C4-2B (cell line): ENCODE measurements at regions not wholly inside any gene's neighbourhood (a gene's known extent, or its start where the extent isn't known, plus 50 kb on each side); places are given as distances from the start of the nearest gene placed in this dataset.

ENCODE experiments used
- H3K27ac ChIP-seq: fragments of 450-650 bp; 2 replicates; pipeline ENCODE4 v1.5.1; 2017
- CTCF ChIP-seq: fragments of 450-650 bp; conservative IDR thresholded peaks from 2 replicates; pipeline ENCODE4 v1.5.1; 2017; ENCODE audit warnings: mild to moderate bottlenecking
- ZFX ChIP-seq: fragments of 450-650 bp; IDR thresholded peaks from 2 replicates; pipeline ENCODE4 v1.6.1; 2017

DNA sequence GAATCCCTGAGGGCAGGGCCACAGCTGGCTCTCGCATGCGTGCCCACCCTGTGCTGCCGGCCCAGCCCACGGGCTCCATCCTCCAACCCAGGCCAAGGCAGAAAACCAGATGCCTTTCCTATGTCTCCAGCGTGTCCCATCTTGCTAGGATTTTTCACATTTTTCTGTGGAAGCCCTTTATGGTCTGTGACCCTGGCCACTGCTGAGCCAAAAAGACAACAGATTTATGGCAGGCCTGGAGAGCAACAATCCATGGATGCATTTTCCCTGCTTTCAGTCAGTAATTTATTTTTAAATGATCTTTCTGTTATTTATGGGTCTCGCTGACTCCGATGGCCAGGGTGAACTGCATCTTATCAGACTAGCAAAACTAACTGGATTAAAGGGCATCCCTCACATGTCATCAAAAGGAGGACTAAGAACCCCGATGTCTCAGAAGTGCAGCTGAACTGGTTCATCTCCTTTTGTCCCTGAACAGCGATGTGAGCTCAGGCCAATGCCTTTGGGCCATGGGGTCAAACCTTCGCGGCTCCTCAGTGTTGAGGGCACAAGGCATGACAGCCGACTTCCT lies 346.0 kb downstream of the CYRIA start:
- no peak for TF ChIP-seq ZFX
- TF ChIP-seq CTCF, result no peak
- no peak overlapping the region for H3K27ac ChIP-seq

GRCh38 chr2:16318474-16319195 lies 347.0 kb downstream of the CYRIA start:
- no peak overlapping the region for H3K27ac ChIP-seq
- TF ChIP-seq ZFX (no peak), CTCF (no peak)

- no peak overlapping the region for H3K27ac ChIP-seq
- TF ChIP-seq CTCF (no peak), ZFX (no peak)
Observed at GRCh38 chr2:16318051-16318450, 347.6 kb downstream of the CYRIA start.

DNA sequence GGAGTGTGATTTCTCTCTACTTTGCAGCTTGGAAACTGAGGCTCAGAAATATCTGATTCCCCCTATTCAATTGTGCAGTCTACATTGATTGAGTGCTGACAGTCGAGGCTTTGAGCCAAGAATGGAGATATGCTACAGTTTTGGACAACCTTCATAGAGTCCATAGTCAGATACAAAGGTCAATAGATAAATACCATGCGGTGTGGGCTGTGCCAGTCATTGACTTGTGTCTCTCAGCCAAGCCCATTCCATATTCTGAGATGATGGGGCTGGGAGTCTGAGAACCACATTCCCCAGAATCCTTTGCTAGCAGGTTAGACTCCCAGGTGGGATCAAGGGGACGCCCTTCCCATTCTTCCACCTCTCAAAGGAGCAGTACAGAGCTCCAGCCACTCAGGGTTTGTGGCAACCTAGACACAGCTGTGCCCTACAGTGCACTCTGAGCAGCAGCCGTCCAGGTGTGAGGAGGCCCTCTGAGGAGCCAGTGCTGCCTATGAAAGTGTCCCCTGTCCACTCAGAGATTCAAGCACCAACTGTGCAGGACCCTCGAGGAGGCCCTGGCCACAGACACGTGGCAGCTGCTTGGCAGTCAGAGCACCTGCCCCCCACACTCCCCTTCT lies 348.3 kb downstream of the CYRIA start:
- TF ChIP-seq CTCF (no peak), ZFX (no peak)
- H3K27ac ChIP-seq, result no peak overlapping the region

GRCh38 chr2:16316456-16317210 lies 349.0 kb downstream of the CYRIA start:
- TF ChIP-seq ZFX (no peak), CTCF (no peak)
- no peak overlapping the region for H3K27ac ChIP-seq

- TF ChIP-seq ZFX, result no peak
- TF ChIP-seq CTCF, result no peak
- no peak overlapping the region for H3K27ac ChIP-seq
Observed at GRCh38 chr2:16315908-16316307, 349.7 kb downstream of the CYRIA start.

DNA sequence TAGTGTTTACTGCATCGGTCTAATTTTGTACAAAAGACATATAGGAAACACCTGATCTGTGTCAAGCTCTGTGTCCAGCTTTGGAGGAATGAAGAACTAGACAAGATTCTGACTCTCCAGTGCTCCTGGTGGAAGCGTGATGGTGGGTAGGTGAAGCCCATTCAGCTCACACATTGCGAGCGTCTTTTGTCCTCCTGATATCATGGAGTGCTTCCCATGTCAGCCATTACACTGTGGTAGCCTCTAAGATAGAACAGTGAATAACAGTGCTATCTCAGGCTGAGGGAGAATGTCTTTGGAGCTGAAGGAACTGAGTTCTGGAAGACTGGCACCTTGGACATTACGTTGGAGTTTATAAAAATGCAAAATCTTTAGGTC lies 350.2 kb downstream of the CYRIA start:
- no peak overlapping the region for H3K27ac ChIP-seq
- TF ChIP-seq ZFX (no peak), CTCF (no peak)
